ENCODE measurements at regions not wholly inside any gene's neighbourhood (a gene's known extent, or its start where the extent isn't known, plus 50 kb on each side); places are given as distances from the start of the nearest gene placed in this dataset.

DNA sequence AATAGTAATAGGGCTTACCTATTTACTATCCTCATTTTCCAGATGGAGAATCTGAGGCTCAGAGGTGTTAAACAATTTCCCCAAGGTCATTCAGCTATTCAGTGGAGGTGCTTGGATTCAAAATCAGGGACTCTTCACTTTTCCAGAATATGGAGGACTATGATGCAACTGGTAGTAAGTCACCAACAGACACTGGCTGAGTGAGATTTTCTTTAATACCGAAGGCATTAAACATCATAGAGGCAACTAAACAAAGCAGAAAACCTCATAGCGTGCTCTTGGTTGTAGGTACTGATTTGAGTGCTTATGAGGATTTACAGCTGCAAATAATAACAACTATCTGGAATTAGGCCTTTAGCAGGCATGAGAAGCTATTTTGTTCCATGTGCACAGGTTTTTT, 134.4 kb downstream of the DLEU7 start:
- TF ChIP-seq, protein P1, sequence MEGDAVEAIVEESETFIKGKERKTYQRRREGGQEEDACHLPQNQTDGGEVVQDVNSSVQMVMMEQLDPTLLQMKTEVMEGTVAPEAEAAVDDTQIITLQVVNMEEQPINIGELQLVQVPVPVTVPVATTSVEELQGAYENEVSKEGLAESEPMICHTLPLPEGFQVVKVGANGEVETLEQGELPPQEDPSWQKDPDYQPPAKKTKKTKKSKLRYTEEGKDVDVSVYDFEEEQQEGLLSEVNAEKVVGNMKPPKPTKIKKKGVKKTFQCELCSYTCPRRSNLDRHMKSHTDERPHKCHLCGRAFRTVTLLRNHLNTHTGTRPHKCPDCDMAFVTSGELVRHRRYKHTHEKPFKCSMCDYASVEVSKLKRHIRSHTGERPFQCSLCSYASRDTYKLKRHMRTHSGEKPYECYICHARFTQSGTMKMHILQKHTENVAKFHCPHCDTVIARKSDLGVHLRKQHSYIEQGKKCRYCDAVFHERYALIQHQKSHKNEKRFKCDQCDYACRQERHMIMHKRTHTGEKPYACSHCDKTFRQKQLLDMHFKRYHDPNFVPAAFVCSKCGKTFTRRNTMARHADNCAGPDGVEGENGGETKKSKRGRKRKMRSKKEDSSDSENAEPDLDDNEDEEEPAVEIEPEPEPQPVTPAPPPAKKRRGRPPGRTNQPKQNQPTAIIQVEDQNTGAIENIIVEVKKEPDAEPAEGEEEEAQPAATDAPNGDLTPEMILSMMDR (IDR thresholded peaks at IDR 0.05; ENCODE audit: extremely low read depth, low read depth, low read length): no peak
- H3K4me3 ChIP-seq (ENCODE audit: insufficient read depth, low read length): no peak overlapping the region
- H3K27ac ChIP-seq (ENCODE audit: low read depth, low read length): no peak overlapping the region
- no peak overlapping the region for H3K4me2 ChIP-seq (ENCODE audit: insufficient read depth, low read length)
- H3K9me3 ChIP-seq (ENCODE audit: low read depth, low read length): no peaks in the 10 kb centered on the region
- no peak overlapping the region for H2AFZ ChIP-seq (ENCODE audit: low read length)
- H3K79me2 ChIP-seq (ENCODE audit: insufficient read depth, low read length): no peaks in the 10 kb centered on the region
- DNase-seq (ENCODE audit: insufficient read length, low spot score, missing footprints): no peak
- no peaks in the 10 kb centered on the region for H3K27me3 ChIP-seq (ENCODE audit: insufficient read depth, low read length)
- no peaks in the 10 kb centered on the region for H4K20me1 ChIP-seq (ENCODE audit: insufficient read depth, low read length)
- peaks cover 7% of the 10 kb centered on the region for H3K4me1 ChIP-seq (ENCODE audit: insufficient read depth, low read length)
- no peaks in the 10 kb centered on the region for H3K36me3 ChIP-seq (ENCODE audit: insufficient read depth, low read length)

DNA sequence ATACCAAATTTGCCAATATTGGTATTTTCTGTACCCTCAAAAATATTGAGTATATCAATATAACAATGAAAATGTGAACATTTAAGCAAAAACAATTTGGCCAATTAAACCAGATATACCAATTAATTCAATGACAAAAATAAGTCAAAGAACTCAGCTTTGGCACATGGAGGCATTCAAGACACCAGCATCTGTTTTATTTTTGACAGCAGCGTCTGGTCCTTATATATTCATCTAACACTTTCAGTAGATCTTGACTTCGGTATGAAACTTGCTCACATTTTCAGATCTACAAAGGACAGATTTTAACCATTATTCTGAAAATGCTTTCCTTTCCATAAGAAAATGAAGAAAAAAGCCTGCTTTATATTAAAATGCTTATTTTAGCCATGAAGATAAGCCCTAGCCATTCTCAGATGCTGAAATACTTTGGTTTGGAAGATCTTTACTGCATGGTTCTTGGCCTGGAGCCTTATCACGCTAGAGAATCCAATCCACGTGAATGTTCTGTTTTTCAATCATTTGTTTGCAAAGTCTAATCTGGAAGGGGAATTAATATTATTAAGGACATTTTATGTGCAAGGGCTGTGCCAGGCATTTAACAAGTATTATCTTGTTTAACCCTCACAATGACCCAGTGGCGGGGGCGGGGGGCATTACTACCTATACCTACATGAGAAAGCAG, 132.2 kb downstream of the DLEU7 start:
- H3K79me2 ChIP-seq (ENCODE audit: insufficient read depth, low read length): no peaks in the 10 kb centered on the region
- H3K4me1 ChIP-seq (ENCODE audit: insufficient read depth, low read length): peaks cover 12% of the 10 kb centered on the region
- H3K4me2 ChIP-seq (ENCODE audit: insufficient read depth, low read length): no peak overlapping the region
- H3K36me3 ChIP-seq (ENCODE audit: insufficient read depth, low read length): no peaks in the 10 kb centered on the region
- TF ChIP-seq, protein P1 (IDR thresholded peaks at IDR 0.05; ENCODE audit: extremely low read depth, low read depth, low read length): no peak
- H4K20me1 ChIP-seq (ENCODE audit: insufficient read depth, low read length): no peaks in the 10 kb centered on the region
- no peaks in the 10 kb centered on the region for H3K27me3 ChIP-seq (ENCODE audit: insufficient read depth, low read length)
- no peak overlapping the region for H3K4me3 ChIP-seq (ENCODE audit: insufficient read depth, low read length)
- no peaks in the 10 kb centered on the region for H3K9me3 ChIP-seq (ENCODE audit: low read depth, low read length)
- H3K27ac ChIP-seq (ENCODE audit: low read depth, low read length): no peak overlapping the region
- H2AFZ ChIP-seq (ENCODE audit: low read length): no peak overlapping the region
- DNase-seq (ENCODE audit: insufficient read length, low spot score, missing footprints): no peak

DNA sequence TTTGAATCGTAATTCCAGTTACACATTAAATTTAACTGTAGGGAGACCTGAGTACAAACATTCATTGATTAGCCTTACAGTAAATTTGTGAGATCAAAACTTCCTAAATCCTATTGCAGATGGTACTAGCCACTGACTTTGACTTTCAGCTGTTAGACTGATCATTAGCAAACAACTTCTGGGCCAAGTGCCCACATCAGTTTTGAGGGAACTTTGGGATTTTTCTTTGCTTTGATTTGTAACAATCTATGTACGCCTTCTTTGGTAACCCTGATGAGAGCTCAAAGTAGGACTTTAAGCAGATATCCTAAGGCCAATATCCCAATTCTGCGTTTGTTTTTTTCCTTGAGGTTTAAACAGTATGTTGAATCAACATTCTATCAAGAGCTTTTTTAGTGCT, 131.5 kb downstream of the DLEU7 start:
- no peaks in the 10 kb centered on the region for H3K9me3 ChIP-seq (ENCODE audit: low read depth, low read length)
- no peak overlapping the region for H2AFZ ChIP-seq (ENCODE audit: low read length)
- TF ChIP-seq, protein P1 (IDR thresholded peaks at IDR 0.05; ENCODE audit: extremely low read depth, low read depth, low read length): no peak
- H3K27ac ChIP-seq (ENCODE audit: low read depth, low read length): no peak overlapping the region
- no peaks in the 10 kb centered on the region for H3K36me3 ChIP-seq (ENCODE audit: insufficient read depth, low read length)
- H3K27me3 ChIP-seq (ENCODE audit: insufficient read depth, low read length): no peaks in the 10 kb centered on the region
- peaks cover 12% of the 10 kb centered on the region for H3K4me1 ChIP-seq (ENCODE audit: insufficient read depth, low read length)
- H3K4me3 ChIP-seq (ENCODE audit: insufficient read depth, low read length): no peak overlapping the region
- H4K20me1 ChIP-seq (ENCODE audit: insufficient read depth, low read length): no peaks in the 10 kb centered on the region
- H3K4me2 ChIP-seq (ENCODE audit: insufficient read depth, low read length): no peak overlapping the region
- H3K79me2 ChIP-seq (ENCODE audit: insufficient read depth, low read length): no peaks in the 10 kb centered on the region
- DNase-seq (ENCODE audit: insufficient read length, low spot score, missing footprints): no peak

DNA sequence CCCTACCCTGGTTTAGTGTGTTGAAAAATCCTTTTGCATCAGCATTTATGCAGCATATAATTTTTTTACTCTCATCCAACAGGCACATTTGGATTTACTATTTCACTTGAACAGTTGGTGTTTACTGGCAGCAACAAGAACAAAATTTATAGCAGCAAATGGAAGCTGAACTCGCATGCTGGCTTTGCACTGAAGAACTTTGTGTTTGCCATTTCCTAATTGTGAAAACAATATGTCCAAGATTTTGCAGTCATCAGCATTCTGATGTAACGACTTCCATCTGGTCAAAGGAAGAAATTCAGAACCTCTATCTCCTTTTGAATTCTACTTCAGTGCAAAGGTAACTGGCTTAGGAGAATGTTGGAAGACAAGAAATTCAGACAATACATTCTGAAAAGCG, 131.0 kb downstream of the DLEU7 start:
- H2AFZ ChIP-seq (ENCODE audit: low read length): no peak overlapping the region
- DNase-seq (ENCODE audit: insufficient read length, low spot score, missing footprints): no peak
- peaks cover 12% of the 10 kb centered on the region for H3K4me1 ChIP-seq (ENCODE audit: insufficient read depth, low read length)
- no peaks in the 10 kb centered on the region for H3K9me3 ChIP-seq (ENCODE audit: low read depth, low read length)
- H4K20me1 ChIP-seq (ENCODE audit: insufficient read depth, low read length): no peaks in the 10 kb centered on the region
- TF ChIP-seq, protein P1 (IDR thresholded peaks at IDR 0.05; ENCODE audit: extremely low read depth, low read depth, low read length): no peak
- no peak overlapping the region for H3K4me2 ChIP-seq (ENCODE audit: insufficient read depth, low read length)
- no peaks in the 10 kb centered on the region for H3K79me2 ChIP-seq (ENCODE audit: insufficient read depth, low read length)
- H3K4me3 ChIP-seq (ENCODE audit: insufficient read depth, low read length): no peak overlapping the region
- no peak overlapping the region for H3K27ac ChIP-seq (ENCODE audit: low read depth, low read length)
- H3K27me3 ChIP-seq (ENCODE audit: insufficient read depth, low read length): no peaks in the 10 kb centered on the region
- H3K36me3 ChIP-seq (ENCODE audit: insufficient read depth, low read length): no peaks in the 10 kb centered on the region

All from osteoblast (primary cell).